ENCODE measurements at regions not wholly inside any gene's neighbourhood (a gene's known extent, or its start where the extent isn't known, plus 50 kb on each side); places are given as distances from the start of the nearest gene placed in this dataset.

GRCh38 chr18:72612894-72613533, 68.9 kb upstream of the CBLN2 start:
- Mint-ChIP-seq H3K4me3 (ENCODE audit: unreplicated experiment) (no peak overlapping the region), H3K9me3 (ENCODE audit: unreplicated experiment) (no peaks in the 10 kb centered on the region), H3K27ac (ENCODE audit: unreplicated experiment) (no peak overlapping the region), H3K27me3 (ENCODE audit: unreplicated experiment) (peaks cover 2% of the 10 kb centered on the region), H3K4me1 (ENCODE audit: low read depth, unreplicated experiment) (no peaks in the 10 kb centered on the region), H3K36me3 (ENCODE audit: unreplicated experiment) (no peaks in the 10 kb centered on the region)
- no peak for TF ChIP-seq CTCF (IDR thresholded peaks at IDR 0.05; ENCODE audit: partially characterized antibody, unreplicated experiment)
- no peak for DNase-seq

GRCh38 chr18:72605376-72605775, 61.2 kb upstream of the CBLN2 start:
- no peaks in the 10 kb centered on the region for H3K9me3 Mint-ChIP-seq (ENCODE audit: unreplicated experiment)
- no peak for DNase-seq
- peaks cover 2% of the 10 kb centered on the region for H3K27me3 Mint-ChIP-seq (ENCODE audit: unreplicated experiment)
- H3K4me1 Mint-ChIP-seq (ENCODE audit: low read depth, unreplicated experiment) = no peaks in the 10 kb centered on the region
- H3K27ac Mint-ChIP-seq (ENCODE audit: unreplicated experiment) = no peak overlapping the region
- no peaks in the 10 kb centered on the region for H3K36me3 Mint-ChIP-seq (ENCODE audit: unreplicated experiment)
- TF ChIP-seq CTCF (IDR thresholded peaks at IDR 0.05; ENCODE audit: partially characterized antibody, unreplicated experiment) = no peak
- H3K4me3 Mint-ChIP-seq (ENCODE audit: unreplicated experiment) = no peak overlapping the region

- no peak overlapping the region for H3K27ac Mint-ChIP-seq (ENCODE audit: unreplicated experiment)
- H3K9me3 Mint-ChIP-seq (ENCODE audit: unreplicated experiment) = no peaks in the 10 kb centered on the region
- DNase-seq = no peak
- no peak overlapping the region for H3K4me3 Mint-ChIP-seq (ENCODE audit: unreplicated experiment)
- TF ChIP-seq CTCF (IDR thresholded peaks at IDR 0.05; ENCODE audit: partially characterized antibody, unreplicated experiment) = no peak
- H3K36me3 Mint-ChIP-seq (ENCODE audit: unreplicated experiment) = no peaks in the 10 kb centered on the region
- H3K27me3 Mint-ChIP-seq (ENCODE audit: unreplicated experiment) = peaks cover 3% of the 10 kb centered on the region
- no peaks in the 10 kb centered on the region for H3K4me1 Mint-ChIP-seq (ENCODE audit: low read depth, unreplicated experiment)
Observed at GRCh38 chr18:72601944-72602343, 57.8 kb upstream of the CBLN2 start.

- Mint-ChIP-seq H3K27ac (ENCODE audit: unreplicated experiment) (no peak overlapping the region), H3K9me3 (ENCODE audit: unreplicated experiment) (no peaks in the 10 kb centered on the region), H3K4me3 (ENCODE audit: unreplicated experiment) (no peak overlapping the region), H3K4me1 (ENCODE audit: low read depth, unreplicated experiment) (no peaks in the 10 kb centered on the region), H3K36me3 (ENCODE audit: unreplicated experiment) (no peaks in the 10 kb centered on the region), H3K27me3 (ENCODE audit: unreplicated experiment) (peaks cover 3% of the 10 kb centered on the region)
- TF ChIP-seq CTCF (IDR thresholded peaks at IDR 0.05; ENCODE audit: partially characterized antibody, unreplicated experiment) = no peak
- no peak for DNase-seq
Observed at GRCh38 chr18:72601481-72601880, 57.3 kb upstream of the CBLN2 start.
